Upper lobe of left lung (tissue), 6 donors: ENCODE measurements at regions not wholly inside any gene's neighbourhood (a gene's known extent, or its start where the extent isn't known, plus 50 kb on each side); places are given as distances from the start of the nearest gene placed in this dataset.
A peak's percentile ranks its signal among the peaks of the same experiment; 100 is the strongest.

Source experiments
- ATAC-seq, 2 donors: fragments of 200-7000 bp; cut with Tn5 transposase; one replicate each; pipeline ENCODE4 v1.9.1; 2022; ENCODE audit warnings: mild to moderate bottlenecking in 2 of 2, moderate library complexity in 2 of 2; ENCODE audit not compliant: low FRiP score in 2 of 2
- DNase-seq, 2 donors: peaks; one replicate each; pipeline ENCODE4 v3.0.0-alpha.2; 2019 to 2020
- H3K27ac ChIP-seq, 4 donors: fragments of 200-600 bp; sonication (generic); one replicate each; pipeline ENCODE4 v1.5.1; 2016 to 2019
- H3K27me3 ChIP-seq, 4 donors: fragments of 200-600 bp; sonication (generic); one replicate each; pipeline ENCODE4 v1.5.1; 2017 to 2019
- H3K36me3 ChIP-seq, 4 donors: fragments of 200-600 bp; sonication (generic); one replicate each; pipeline ENCODE4 v1.5.1; 2016 to 2019
- H3K4me1 ChIP-seq, 4 donors: fragments of 200-600 bp; sonication (generic); one replicate each; pipeline ENCODE4 v1.5.1; 2018 to 2019
- H3K4me3 ChIP-seq, 4 donors: fragments of 200-600 bp; sonication (generic); one replicate each; pipeline ENCODE4 v1.5.1; 2017 to 2019; ENCODE audit warnings: mild to moderate bottlenecking in 2 of 4, moderate library complexity in 1 of 4
- H3K9me3 ChIP-seq, 4 donors: fragments of 200-600 bp; sonication (generic); one replicate each; pipeline ENCODE4 v1.5.1; 2018 to 2019
- EP300 ChIP-seq, 4 donors: sonication (generic); formaldehyde crosslinking; IDR thresholded peaks; one replicate each; pipeline ENCODE4 v1.5.1; 2017; ENCODE audit warnings: antibody characterized with exemption in 4 of 4, control low read depth in 2 of 4
- POLR2A ChIP-seq, 4 donors: fragments of 450-650 bp; IDR thresholded peaks; one replicate each; pipeline ENCODE4 v1.5.1; 2016 to 2017; ENCODE audit warnings: antibody characterized with exemption in 4 of 4, mild to moderate bottlenecking in 2 of 4
- POLR2AphosphoS5 ChIP-seq, 2 donors: sonication (generic); formaldehyde crosslinking; IDR thresholded peaks; one replicate each; pipeline ENCODE4 v1.5.1; 2017; ENCODE audit warnings: antibody characterized with exemption in 2 of 2
- WGBS, 2 donors: methylation state at CpG; one replicate each; pipeline ENCODE4 v1.1.5; 2017 to 2018; 5-methylcytosine and 5-hydroxymethylcytosine counted together
- TF ChIP-seq, protein P1 (sequence below), 6 experiments: fragments of 450-650 bp in 4 of 6; fragments of 200-600 bp in 2 of 6; sonication (generic) in 2 of 6; IDR thresholded peaks; one replicate each; pipeline ENCODE4 v1.5.1; 2016 to 2019; ENCODE audit warnings: antibody characterized with exemption in 6 of 6
- donor health status: DM: no; HTN: no; CAD: no; lungs with moderate emphysema.
- donor health status: DM: no; HTN: yes; CAD: no; lungs with severe emphysema.

DNA sequence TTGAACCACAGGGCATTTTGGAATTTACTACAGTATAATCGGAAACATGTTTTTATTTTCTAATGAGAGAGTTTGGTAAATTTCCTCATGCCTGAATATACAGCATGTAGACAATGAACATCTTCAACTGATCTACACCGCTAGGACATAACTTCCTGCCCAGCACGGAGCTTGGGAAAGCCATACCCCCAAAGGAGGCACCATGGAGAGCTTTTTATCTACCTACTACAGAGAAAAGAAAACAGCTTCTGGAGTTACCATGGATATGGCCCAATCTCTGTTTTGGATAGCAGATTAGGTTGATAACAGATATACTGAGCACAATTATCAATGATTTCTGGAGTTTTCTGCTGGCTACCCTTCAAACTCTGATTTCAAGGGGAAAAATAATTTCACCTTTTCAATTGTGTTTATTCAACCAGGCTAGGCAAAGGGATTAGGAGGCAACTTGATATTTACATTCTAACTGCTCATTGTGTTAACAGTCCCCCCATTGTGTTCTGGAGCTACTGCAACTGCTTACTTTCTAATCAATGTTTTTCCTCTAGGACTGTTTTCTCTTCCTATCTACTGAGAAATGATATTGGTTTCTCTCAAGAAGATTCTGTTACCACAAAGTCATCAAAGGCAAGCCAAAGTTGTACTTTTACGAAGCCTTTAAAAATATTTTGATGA lies 123.0 kb upstream of the ARHGAP28 start:
- Histone ChIP-seq H3K27me3 (no peaks in the 10 kb centered on the region), H3K36me3 (no peaks in the 10 kb centered on the region), H3K9me3 (no peaks in the 10 kb centered on the region), H3K4me3 (no peak overlapping the region), H3K27ac (no peak overlapping the region), H3K4me1 (peaks cover 0 to 3% (median 0%) of the 10 kb centered on the region in 4 donors)
- WGBS, 2 donors = 68 to 74% methylated on average over 4 of the region's 4 CpGs
- DNase-seq (no peak), ATAC-seq (no peak)
- TF ChIP-seq, protein P1, sequence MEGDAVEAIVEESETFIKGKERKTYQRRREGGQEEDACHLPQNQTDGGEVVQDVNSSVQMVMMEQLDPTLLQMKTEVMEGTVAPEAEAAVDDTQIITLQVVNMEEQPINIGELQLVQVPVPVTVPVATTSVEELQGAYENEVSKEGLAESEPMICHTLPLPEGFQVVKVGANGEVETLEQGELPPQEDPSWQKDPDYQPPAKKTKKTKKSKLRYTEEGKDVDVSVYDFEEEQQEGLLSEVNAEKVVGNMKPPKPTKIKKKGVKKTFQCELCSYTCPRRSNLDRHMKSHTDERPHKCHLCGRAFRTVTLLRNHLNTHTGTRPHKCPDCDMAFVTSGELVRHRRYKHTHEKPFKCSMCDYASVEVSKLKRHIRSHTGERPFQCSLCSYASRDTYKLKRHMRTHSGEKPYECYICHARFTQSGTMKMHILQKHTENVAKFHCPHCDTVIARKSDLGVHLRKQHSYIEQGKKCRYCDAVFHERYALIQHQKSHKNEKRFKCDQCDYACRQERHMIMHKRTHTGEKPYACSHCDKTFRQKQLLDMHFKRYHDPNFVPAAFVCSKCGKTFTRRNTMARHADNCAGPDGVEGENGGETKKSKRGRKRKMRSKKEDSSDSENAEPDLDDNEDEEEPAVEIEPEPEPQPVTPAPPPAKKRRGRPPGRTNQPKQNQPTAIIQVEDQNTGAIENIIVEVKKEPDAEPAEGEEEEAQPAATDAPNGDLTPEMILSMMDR (IDR thresholded peaks at IDR 0.05) = no peak
- TF ChIP-seq EP300 (IDR thresholded peaks at IDR 0.05) = no peak
- TF ChIP-seq POLR2A (IDR thresholded peaks at IDR 0.05) = no peak
- TF ChIP-seq POLR2AphosphoS5 (IDR thresholded peaks at IDR 0.05) = no peak

DNA sequence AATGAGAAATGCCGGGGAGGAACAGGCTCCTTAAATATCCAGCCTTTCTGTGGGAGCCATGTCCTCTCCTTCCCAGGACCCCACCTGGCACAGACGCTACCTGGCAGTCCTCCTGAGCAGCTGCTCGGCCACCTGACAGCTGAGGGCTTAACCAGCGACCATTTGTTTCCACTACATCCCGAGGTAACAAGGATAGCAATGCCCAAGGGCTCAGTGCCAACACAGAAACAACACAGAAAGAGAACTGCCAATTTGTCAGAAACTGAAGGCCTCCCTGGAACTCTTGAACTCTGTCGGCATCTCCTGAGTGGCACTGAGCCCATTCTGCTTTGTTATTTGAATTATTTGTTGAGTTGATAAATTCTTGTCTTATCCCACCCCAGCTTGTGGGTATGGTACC lies 122.2 kb upstream of the ARHGAP28 start:
- Histone ChIP-seq H3K27me3 (no peaks in the 10 kb centered on the region), H3K27ac (peak overlapping the region in 1 of 4 donors; percentile 4), H3K4me3 (no peak overlapping the region), H3K9me3 (no peaks in the 10 kb centered on the region), H3K36me3 (no peaks in the 10 kb centered on the region), H3K4me1 (peaks cover 0 to 3% (median 0%) of the 10 kb centered on the region in 4 donors)
- no peak for TF ChIP-seq POLR2AphosphoS5 (IDR thresholded peaks at IDR 0.05)
- TF ChIP-seq EP300 (IDR thresholded peaks at IDR 0.05) = no peak
- TF ChIP-seq, protein P1 (IDR thresholded peaks at IDR 0.05) = no peak
- no peak for TF ChIP-seq POLR2A (IDR thresholded peaks at IDR 0.05)
- DNase-seq (no peak), ATAC-seq (no peak)
- WGBS, 2 donors = 51% methylated on average over 6 of the region's 6 CpGs

DNA sequence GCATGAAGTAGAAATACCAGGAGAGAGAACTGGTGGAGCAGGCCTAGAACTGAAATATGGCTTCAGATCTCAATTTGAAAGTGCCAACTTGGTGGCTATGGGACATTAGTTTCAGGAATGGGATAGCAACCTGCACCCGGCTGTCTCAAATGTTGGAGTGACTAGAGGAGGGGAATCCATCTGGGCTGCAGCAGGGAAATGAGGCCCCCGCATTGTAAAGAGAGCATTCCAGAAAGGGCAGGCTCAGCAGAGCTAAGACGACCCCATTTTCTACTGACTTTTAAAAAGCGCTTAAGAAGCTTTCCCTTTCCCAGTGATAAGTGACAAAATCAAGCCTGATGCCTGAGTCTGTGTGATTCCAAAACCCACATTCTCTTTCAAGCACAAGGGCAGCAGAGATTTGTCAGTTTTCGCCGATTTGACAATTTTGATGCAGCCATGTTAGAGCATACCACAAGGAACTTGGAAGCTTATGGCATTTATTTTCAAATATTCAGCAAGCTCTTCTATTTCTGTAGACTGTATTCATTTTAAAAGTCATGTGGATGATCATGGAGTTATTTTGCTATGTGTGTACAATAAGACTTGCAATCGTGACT lies 119.8 kb upstream of the ARHGAP28 start:
- Histone ChIP-seq H3K4me1 (peaks cover 0 to 3% (median 0%) of the 10 kb centered on the region in 4 donors), H3K27me3 (no peaks in the 10 kb centered on the region), H3K36me3 (no peaks in the 10 kb centered on the region), H3K4me3 (no peak overlapping the region), H3K27ac (peak overlapping the region in 1 of 4 donors; percentile 19), H3K9me3 (no peaks in the 10 kb centered on the region)
- TF ChIP-seq POLR2AphosphoS5 (IDR thresholded peaks at IDR 0.05) (no peak), POLR2A (IDR thresholded peaks at IDR 0.05) (no peak), EP300 (IDR thresholded peaks at IDR 0.05) (no peak)
- TF ChIP-seq, protein P1 (IDR thresholded peaks at IDR 0.05) = no peak
- DNase-seq = no peak
- no peak for ATAC-seq
- 80 to 85% methylated on average over 7 of the region's 7 CpGs for WGBS, 2 donors

DNA sequence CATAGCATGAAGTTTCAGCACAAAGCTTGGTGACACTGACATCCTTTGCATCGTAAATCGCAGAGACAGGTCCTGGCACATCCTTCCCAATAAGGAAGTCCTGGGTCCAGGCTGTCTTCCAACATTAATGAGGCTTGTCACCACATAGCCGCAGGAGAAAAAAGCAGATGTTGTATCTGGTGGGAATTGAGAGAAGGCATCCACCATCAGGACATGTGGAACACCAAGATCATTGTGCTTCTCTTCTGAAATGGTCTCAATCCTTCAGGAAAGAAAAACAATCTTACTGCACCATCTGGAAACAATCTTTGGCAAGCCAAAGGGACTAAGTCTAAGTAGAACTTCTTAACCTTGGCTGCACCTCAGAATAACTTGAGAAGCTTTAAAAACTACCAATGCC lies 119.0 kb upstream of the ARHGAP28 start:
- no peaks in the 10 kb centered on the region for H3K9me3 ChIP-seq
- WGBS, 2 donors = 62 to 69% methylated on average over 3 of the region's 3 CpGs
- no peaks in the 10 kb centered on the region for H3K36me3 ChIP-seq
- no peaks in the 10 kb centered on the region for H3K4me1 ChIP-seq
- H3K27me3 ChIP-seq = no peaks in the 10 kb centered on the region
- no peak overlapping the region for H3K27ac ChIP-seq
- TF ChIP-seq, protein P1 (IDR thresholded peaks at IDR 0.05) = no peak
- no peak for TF ChIP-seq POLR2A (IDR thresholded peaks at IDR 0.05)
- no peak for TF ChIP-seq POLR2AphosphoS5 (IDR thresholded peaks at IDR 0.05)
- no peak for TF ChIP-seq EP300 (IDR thresholded peaks at IDR 0.05)
- DNase-seq (no peak), ATAC-seq (no peak)
- no peak overlapping the region for H3K4me3 ChIP-seq

DNA sequence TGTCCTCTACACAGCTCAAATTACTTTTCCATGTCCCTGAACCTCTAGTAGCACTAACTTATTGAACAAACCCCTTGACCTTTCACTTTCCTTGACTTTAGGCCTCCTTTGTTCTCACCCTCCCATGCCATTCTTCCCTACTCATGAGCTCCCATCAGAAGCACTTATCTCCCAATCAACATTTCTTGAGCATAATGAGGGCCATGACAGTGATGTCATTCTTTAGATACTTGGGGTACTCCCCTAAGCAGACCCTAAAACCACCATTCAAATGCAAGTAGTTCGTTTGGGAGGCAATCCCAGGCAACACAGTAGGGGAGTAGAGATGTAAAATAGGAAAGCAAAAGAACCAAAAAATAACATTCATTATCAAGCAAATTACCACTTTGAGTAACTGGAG lies 115.9 kb upstream of the ARHGAP28 start:
- Histone ChIP-seq H3K4me1 (no peaks in the 10 kb centered on the region), H3K9me3 (no peaks in the 10 kb centered on the region), H3K4me3 (no peak overlapping the region), H3K36me3 (no peaks in the 10 kb centered on the region), H3K27me3 (no peaks in the 10 kb centered on the region), H3K27ac (no peak overlapping the region)
- ATAC-seq (no peak), DNase-seq (no peak)
- WGBS, 2 donors = 43 to 45% methylated on average over 1 of the region's 1 CpG
- TF ChIP-seq POLR2A (IDR thresholded peaks at IDR 0.05) = no peak
- TF ChIP-seq EP300 (IDR thresholded peaks at IDR 0.05) = no peak
- TF ChIP-seq, protein P1 (IDR thresholded peaks at IDR 0.05) = no peak
- TF ChIP-seq POLR2AphosphoS5 (IDR thresholded peaks at IDR 0.05) = no peak
